ENCODE measurements at regions not wholly inside any gene's neighbourhood (a gene's known extent, or its start where the extent isn't known, plus 50 kb on each side); places are given as distances from the start of the nearest gene placed in this dataset.

- no peak for DNase-seq (ENCODE audit: low read depth)
- no peak for TF ChIP-seq CTCF (IDR thresholded peaks at IDR 0.05; ENCODE audit: insufficient read depth, low read depth, low read length, missing control alignments)
- no peak overlapping the region for H3K4me3 ChIP-seq (ENCODE audit: low read length)
Observed at GRCh38 chr5:175032741-175033151, 308.4 kb downstream of the MSX2 start.

GRCh38 chr5:175032013-175032412 is 307.6 kb downstream of the MSX2 start:
- no peak overlapping the region for H3K4me3 ChIP-seq (ENCODE audit: low read length)
- DNase-seq (ENCODE audit: low read depth): no peak
- TF ChIP-seq CTCF (IDR thresholded peaks at IDR 0.05; ENCODE audit: insufficient read depth, low read depth, low read length, missing control alignments): no peak

GRCh38 chr5:175027390-175027789 is 303.0 kb downstream of the MSX2 start:
- H3K4me3 ChIP-seq (ENCODE audit: low read length): no peak overlapping the region
- TF ChIP-seq CTCF (IDR thresholded peaks at IDR 0.05; ENCODE audit: insufficient read depth, low read depth, low read length, missing control alignments): no peak
- no peak for DNase-seq (ENCODE audit: low read depth)

- no peak for DNase-seq (ENCODE audit: low read depth)
- H3K4me3 ChIP-seq (ENCODE audit: low read length): no peak overlapping the region
- no peak for TF ChIP-seq CTCF (IDR thresholded peaks at IDR 0.05; ENCODE audit: insufficient read depth, low read depth, low read length, missing control alignments)
Observed at GRCh38 chr5:175025077-175025476, 300.7 kb downstream of the MSX2 start.

- no peak for DNase-seq (ENCODE audit: low read depth)
- no peak for TF ChIP-seq CTCF (IDR thresholded peaks at IDR 0.05; ENCODE audit: insufficient read depth, low read depth, low read length, missing control alignments)
- H3K4me3 ChIP-seq (ENCODE audit: low read length): no peak overlapping the region
Observed at GRCh38 chr5:175021841-175022625, 297.7 kb downstream of the MSX2 start.

GRCh38 chr5:175021321-175021720 is 296.9 kb downstream of the MSX2 start:
- no peak for DNase-seq (ENCODE audit: low read depth)
- H3K4me3 ChIP-seq (ENCODE audit: low read length): no peak overlapping the region
- no peak for TF ChIP-seq CTCF (IDR thresholded peaks at IDR 0.05; ENCODE audit: insufficient read depth, low read depth, low read length, missing control alignments)

All from epithelial cell of esophagus (primary cell).